HK-2 (cell line): ENCODE measurements at regions not wholly inside any gene's neighbourhood (a gene's known extent, or its start where the extent isn't known, plus 50 kb on each side); places are given as distances from the start of the nearest gene placed in this dataset.

ENCODE experiments used
- DNase-seq: peaks from one replicate; pipeline ENCODE4 v3.0.0-alpha.2; 2018; ENCODE audit not compliant: unreplicated experiment

DNA sequence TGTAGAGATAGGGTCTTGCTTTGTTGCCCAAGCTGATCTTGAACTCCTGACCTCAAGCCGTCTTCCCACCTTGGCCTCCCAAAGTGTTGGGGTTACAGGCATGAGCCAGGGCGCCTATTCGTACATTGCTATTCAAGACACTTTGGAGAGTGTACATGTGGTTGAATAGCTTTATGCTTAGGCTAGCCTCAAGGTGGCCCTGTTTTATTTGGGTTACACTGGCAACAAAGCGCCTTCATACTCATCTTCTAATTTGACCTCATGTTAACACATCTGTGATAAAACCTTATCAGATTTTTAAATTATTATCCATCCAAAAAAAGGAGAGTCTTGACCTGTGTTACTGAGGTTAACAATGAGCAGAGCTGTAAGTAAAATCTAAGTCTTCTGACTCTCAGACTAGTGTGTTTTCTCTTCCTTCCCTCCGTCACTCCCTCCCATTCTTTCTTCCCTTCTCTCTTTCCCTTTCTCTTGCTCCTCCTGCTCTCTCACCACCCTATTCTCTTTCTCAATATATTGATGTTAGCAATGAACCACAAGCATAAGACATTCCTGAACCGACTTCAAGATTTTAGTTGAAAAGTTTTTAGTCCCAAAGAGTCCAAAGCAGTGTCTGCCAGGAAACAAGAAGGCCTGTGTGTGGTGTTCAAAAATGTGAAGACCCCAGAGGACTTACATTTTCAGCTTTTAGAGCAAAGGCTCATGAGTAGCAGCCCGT, 603.7 kb upstream of the CFAP20DC start:
- DNase-seq, result no peak

DNA sequence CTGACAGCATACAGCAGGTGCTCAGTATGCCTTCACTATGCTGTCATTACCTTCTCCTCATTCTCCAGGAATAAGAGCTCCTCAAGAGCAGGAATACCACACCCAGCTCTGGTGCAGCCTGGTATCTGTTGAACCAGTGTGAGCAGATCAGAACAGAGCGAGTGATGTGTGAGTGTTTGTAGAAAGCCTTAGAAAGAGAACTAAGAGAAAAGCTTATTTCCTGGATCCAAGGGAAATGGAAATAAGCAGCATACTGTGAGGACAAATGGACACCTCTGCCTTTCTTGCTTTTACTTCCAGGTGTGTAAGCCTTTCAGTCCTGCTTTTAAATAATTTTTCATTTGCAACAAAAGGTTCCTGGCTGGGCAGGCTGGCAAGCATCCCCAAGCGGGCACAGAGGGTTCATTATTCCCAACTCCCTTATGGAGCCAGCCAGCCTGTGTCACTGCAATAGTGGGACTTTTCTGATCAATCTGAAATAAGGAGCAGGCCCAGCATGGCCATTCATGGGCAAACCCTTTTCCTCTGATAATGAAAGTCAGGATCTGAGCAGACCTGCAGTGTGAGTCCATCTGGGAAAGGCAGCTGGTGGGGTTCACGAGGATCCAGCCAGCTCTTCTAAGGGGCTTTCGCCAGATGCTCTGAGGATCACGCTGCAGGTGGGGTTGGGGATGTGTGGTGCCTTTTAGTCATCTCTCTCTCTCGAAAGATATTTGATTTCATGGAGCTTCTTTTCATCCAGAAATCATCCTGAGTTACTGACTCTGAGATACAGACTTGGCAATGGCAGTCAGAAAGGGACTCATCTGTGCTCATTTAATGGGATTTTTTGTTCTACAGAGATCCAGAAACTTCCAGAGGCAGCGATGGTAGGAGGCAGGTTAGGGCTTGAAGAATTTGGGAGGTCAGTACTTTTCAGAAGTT, 594.9 kb upstream of the CFAP20DC start:
- no peak for DNase-seq

GRCh38 chr3:59641169-59641899, 591.5 kb upstream of the CFAP20DC start:
- no peak for DNase-seq

GRCh38 chr3:59632760-59633573, 583.1 kb upstream of the CFAP20DC start:
- no peak for DNase-seq

- DNase-seq, result no peak
These were observed 581.7 kb upstream of the CFAP20DC start for GRCh38 chr3:59631482-59631881.

- no peak for DNase-seq
These were observed 571.2 kb upstream of the CFAP20DC start for GRCh38 chr3:59621037-59621436.

DNA sequence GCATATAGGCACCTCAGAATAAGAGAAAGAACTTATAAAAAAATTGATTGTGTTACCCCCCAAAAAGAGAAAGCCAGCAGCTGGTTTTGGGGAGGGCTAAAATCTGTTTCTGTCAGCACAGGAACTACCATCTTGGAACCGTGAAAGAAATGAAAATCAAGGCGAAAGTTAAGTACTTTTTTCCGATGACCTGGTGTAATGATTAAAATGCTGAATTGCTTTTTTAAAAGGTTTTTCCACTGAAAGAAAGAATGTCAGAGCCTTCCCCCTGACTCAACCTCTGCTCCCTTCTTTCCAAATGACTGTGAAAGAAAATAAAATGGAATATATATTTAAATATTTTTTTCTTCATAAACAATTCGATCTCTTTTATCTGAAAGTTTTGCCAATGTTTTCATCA, 570.5 kb upstream of the CFAP20DC start:
- DNase-seq, result no peak

DNA sequence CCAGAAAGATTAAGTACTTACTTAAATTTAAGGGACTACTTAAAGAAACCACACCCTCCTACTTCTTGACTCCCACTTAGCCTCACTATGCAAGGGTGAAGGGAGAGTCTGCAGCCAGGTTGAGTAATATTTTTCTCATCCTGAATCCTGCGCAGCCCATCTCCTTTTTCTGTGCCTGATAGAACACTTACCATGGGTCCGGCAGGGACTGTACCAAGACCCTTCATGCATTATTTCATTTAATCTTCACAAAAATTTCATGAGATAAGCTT, 562.6 kb upstream of the CFAP20DC start:
- no peak for DNase-seq

- DNase-seq, result no peak
These were observed 562.0 kb upstream of the CFAP20DC start for GRCh38 chr3:59611649-59612443.

DNA sequence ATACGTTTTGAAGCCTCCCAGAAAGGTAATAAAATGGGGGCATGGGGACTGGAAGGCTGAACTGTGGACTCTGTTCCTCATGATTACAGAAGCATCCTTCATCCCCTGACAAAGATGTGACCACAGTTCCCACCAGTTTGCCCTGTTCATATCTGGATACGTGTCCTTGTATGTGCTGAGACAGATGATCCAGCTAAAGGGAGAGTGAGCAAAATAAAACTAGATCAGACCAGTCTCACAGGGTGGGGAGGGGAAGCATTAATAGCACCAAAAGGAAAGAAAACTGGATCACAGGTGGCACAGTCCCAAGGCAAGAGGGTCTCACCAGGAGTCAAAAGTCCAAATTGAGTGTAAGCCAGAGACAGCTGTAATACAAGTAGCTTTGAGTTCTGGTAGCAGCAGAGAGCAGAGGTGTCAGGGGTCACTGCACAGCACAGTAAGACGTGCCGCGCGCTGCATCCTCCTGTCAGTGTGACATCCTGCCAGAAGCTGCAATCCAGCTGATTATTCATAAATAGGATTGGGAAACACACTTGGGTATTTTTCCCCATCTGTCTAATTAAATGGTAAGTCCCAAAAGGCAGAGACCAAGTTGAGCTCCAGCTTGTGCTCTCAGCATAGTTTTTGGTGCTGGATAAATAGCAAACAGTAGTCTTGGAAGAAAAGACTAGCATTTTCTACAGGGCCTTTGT, 560.0 kb upstream of the CFAP20DC start:
- no peak for DNase-seq

DNA sequence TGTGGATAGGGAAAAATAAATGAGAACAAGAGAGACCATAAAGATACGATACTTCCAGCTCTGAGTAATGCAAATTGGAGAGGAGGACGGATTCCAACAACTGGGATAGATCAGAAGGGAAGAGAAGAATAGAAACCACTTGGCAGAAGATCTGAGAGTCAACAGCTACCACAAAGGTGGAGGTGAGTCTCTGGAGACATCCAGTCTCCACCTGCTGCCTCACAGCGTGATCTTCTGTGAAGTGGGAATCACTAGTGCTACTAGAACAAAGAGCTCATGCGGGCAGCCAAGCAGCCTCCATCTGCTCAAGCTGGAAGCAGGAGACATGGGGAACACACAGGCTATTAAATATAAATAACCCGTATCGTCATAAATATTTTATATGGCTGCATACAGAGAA, 558.5 kb upstream of the CFAP20DC start:
- DNase-seq, result no peak

- DNase-seq, result no peak
These were observed 557.8 kb upstream of the CFAP20DC start for GRCh38 chr3:59607656-59608055.

- no peak for DNase-seq
These were observed 556.9 kb upstream of the CFAP20DC start for GRCh38 chr3:59606638-59607266.

- no peak for DNase-seq
These were observed 556.2 kb upstream of the CFAP20DC start for GRCh38 chr3:59605944-59606534.

- no peak for DNase-seq
These were observed 555.5 kb upstream of the CFAP20DC start for GRCh38 chr3:59605318-59605717.

GRCh38 chr3:59601486-59601885, 551.7 kb upstream of the CFAP20DC start:
- no peak for DNase-seq

GRCh38 chr3:59600631-59601030, 550.8 kb upstream of the CFAP20DC start:
- no peak for DNase-seq

GRCh38 chr3:59596741-59597140, 546.9 kb upstream of the CFAP20DC start:
- DNase-seq, result no peak

- no peak for DNase-seq
These were observed 546.0 kb upstream of the CFAP20DC start for GRCh38 chr3:59595830-59596229.

DNA sequence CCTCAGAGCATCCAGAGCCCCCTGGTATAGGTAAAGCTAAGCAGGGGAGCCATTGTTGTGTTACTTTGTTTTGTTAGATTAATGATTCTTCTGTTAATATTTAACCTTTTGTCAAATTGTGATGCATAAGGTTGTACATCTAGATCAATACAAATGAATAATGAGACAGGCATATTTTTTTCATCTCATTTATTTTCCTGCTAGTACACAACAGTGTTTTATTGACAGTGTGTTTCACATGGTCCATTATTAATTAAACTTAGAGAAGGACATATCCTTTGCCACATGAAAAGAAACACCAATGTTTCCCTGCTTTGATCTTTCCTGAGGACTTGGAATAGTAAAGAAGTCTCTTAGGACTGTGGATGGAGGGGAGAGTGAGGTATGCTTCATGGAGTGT, 543.6 kb upstream of the CFAP20DC start:
- no peak for DNase-seq
